Activated gamma-delta T cell treated with anti-CD3 and anti-CD28 coated beads, Interleukin-2, amount 50 U/mL, for 16 hours (primary cell): ENCODE measurements at regions not wholly inside any gene's neighbourhood (a gene's known extent, or its start where the extent isn't known, plus 50 kb on each side); places are given as distances from the start of the nearest gene placed in this dataset.

Experiments used
- DNase-seq: peaks from one replicate; pipeline ENCODE4 v3.0.0-alpha.2; 2020; ENCODE audit warnings: low read depth

DNA sequence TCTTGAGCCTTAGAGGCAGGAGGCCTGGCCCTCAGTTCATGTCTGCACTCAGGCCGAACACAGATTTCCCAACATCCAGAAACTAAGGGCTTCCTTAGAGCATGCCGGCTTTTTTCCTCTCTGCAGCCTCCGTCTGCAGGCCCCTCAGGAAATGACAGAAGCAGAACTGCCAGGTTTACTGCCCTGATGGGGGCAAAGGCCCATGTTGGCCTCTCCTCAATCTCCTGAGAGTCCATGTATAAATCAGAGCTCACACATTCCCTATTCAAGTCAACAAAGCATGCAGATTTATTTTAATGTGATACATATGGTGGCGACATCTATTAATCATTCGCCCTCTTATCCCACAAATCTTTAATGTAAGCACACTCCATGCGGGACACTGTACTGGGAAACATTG, 475.6 kb upstream of the HS6ST1 start:
- no peak for DNase-seq

DNA sequence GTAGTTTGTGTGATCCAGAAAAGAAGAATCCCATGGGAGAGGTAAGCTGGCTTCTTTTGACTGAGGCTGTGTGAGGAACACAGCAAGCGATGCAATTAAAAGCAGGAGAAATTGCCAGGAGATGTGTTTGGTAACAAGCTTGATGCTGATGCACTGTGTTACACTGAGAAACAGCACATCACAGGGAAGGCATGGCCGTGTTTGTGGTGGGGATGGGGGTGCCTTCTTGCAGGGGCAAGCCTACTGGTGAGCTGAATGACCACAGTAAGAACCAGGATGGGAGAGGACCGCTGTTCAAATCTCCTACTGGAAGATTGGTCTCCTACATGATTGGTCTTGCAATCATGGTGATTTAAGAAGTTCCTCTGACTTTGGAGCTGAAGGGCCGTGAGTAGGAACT, 477.7 kb upstream of the HS6ST1 start:
- DNase-seq = no peak

GRCh38 chr2:128797092-128797491, 478.4 kb upstream of the HS6ST1 start:
- no peak for DNase-seq

- no peak for DNase-seq
Observed at GRCh38 chr2:128797533-128797932, 478.9 kb upstream of the HS6ST1 start.

- no peak for DNase-seq
Observed at GRCh38 chr2:128797937-128798336, 479.3 kb upstream of the HS6ST1 start.

GRCh38 chr2:128798502-128799283, 480.0 kb upstream of the HS6ST1 start:
- DNase-seq = no peak

GRCh38 chr2:128799284-128799552, 480.6 kb upstream of the HS6ST1 start:
- no peak for DNase-seq

DNA sequence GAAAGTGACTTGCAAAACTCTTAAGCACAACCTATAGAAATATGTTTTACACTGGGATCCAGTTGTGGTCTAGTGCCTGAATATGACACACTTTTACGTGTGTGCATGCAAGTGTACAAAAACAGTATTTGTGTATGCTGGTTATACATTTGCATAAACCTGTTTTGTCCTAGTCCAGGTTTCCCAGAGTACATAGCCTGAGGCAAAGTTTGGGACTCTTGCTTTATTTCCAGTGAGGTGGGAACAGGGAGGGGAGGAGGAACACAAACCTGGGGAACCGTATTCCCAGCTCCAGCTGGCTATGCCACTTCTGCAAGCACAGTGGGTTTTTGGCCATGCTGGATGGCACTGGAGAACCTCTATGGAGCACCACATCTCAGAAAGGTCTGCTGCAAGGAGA, 481.1 kb upstream of the HS6ST1 start:
- DNase-seq = no peak

GRCh38 chr2:128801576-128801975, 482.9 kb upstream of the HS6ST1 start:
- DNase-seq = no peak

DNA sequence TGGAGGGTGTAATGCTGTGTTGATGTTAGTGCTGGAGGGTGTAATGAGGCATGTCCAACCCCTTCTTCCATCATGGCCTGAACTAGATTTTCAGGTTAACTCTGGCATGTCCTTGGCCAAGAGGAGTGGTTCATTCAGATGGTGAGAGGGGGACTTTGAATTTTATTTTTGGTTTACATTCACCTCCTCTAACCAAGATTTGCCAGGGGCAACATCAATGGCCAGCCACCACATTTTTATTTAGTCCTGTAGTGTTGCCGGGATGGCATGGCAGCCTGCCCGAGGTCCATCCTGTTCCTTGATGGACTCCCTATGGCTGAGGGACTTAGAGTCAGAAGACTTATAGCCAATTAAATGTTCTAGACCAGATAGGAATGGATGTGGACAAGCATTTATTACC, 484.6 kb upstream of the HS6ST1 start:
- DNase-seq = no peak

DNA sequence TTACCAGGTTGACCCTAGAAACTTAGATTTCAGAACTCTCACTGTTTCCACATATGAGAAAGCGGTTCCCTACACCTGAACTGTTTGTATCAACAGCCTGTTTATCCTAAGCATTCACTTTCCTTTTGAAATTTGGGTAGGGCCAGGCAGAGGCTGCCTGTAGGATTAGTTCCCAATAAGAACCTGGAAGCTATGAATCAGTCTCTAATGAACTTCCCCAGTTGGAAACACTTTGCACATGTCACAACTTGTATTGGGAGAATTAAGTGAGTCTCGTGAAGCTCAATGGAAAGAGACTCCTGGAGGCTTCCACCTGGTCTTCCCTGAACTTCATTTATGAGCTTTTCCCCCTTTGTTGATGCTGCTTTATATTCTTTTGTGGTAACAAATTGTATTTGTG, 486.6 kb upstream of the HS6ST1 start:
- DNase-seq = no peak

- no peak for DNase-seq
Observed at GRCh38 chr2:128805918-128806317, 487.2 kb upstream of the HS6ST1 start.

GRCh38 chr2:128807317-128807716, 488.6 kb upstream of the HS6ST1 start:
- no peak for DNase-seq

DNA sequence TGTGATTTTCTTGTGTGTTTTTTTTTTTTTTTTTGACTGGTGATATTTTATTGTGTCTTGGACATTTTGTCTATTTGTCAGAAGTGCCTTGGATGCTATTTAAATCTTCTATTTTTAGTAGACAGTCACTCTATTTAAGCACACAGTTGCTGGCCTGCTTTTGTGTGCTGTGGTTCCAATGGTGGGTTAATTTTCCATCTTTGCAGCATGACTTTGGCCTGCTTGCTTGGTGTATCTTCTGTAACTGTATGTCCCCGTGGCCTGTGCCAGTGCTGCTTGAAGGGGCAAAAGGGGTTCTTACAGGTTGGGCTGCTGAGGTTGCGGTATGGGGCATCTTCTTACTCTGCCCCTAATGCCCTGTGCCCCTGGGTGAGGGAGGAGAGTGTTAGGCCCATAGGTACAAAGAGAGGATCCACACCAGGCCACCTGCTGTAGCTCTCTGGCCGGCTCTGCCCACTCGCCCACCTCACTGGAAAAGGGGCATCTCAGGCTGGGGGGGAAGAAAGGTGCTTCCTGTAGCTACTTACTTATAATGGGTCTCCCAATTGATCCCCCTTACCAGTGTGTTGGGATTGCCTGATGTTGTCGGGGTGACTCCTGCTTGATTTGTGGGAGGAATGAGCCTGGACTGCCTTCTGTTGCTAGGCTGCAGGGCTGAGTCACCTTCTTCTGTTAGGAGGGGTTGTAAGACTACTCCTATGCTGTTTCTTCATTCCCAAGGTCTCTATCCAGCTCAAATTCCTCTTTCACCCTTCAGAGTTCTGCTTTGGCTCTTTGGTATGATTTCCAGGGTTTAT, 490.0 kb upstream of the HS6ST1 start:
- DNase-seq = no peak

DNA sequence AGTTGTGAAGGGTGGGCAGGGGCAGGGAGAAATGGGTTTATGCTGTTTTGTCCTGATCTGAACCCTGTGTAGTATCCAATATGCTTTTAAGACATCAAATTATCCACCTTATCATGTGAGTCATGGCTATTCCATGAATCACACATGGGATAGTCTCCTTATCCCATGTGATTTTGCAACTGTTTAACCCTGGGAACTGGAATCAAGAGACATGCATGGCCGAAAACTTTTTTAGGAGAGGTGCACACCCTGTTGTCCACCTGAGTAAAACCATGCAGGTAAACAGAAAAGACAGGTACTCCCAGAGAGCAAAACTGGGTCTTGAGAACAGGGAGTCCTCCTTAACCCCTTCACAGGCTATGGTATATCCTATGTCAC, 490.6 kb upstream of the HS6ST1 start:
- DNase-seq = no peak

DNA sequence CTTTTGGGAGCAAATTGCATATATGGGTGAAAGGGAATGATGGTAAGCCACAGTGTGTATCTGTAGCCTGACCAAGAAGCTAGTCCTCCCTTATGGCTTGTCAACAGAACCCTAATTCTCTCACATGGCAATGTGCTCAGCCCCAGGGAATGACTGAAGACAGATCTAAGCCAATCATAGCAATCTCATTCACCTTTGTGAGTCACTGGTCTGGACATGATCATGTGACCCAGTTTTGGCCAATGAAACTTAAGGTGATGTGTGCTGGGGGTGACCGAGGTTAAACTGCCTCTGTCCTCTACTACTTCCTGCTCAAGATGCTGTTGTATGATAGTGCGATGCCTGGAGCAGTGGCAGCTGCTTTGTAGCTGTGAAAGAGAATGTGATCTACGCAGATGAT, 491.2 kb upstream of the HS6ST1 start:
- no peak for DNase-seq

- no peak for DNase-seq
Observed at GRCh38 chr2:128812183-128812940, 493.7 kb upstream of the HS6ST1 start.

DNA sequence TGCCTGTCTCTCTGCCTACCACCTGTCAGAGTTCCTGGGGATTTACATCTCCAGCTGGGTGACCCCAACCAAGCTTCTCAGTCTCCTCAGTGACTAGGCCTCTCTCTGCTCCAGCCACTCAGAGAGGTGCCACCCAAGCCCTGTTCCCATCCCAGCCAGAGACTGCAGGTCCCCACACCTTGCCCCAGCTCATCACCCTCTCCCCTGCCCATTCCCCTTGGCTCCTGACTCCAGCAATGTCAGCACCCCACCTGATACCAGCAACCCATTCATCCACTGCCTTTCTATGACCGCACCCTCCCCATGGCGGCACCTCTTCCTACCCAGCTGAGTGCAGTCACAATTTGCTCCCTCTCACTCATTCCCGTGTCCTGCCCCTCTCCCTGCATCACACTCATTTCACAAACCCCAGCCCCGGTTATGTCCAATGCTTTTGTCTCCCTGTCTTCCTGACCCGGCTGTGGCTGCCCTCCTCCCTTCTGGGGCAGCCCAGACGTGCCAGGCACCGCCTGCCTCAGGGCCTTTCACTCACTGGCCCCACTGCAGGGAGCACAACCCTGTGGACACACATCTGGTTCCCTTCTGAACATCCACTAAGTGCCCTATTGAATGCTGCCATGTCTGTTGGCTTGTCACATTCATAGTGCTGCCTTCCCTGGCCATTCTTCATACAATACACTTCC, 494.8 kb upstream of the HS6ST1 start:
- no peak for DNase-seq

DNA sequence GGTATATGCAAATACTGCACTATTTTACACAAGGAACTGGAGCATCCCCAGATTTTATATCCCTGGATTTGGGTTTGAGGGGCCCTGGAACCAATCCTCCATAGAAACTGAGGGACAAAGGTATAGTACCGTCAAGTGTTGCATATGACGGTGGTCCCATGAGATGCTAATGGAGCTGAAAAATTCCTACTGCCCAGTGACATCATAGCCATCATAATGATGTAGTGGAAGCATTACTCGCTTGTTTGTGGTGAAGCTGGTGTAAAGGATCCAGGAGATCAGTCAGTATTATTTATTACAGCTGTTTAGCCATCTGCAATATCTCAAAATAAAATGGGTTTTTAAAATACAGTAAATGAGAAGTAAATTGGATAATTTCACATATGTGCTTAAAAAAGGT, 496.6 kb upstream of the HS6ST1 start:
- DNase-seq = no peak

GRCh38 chr2:128817171-128817570, 498.5 kb upstream of the HS6ST1 start:
- no peak for DNase-seq

GRCh38 chr2:128817813-128818212, 499.1 kb upstream of the HS6ST1 start:
- no peak for DNase-seq

DNA sequence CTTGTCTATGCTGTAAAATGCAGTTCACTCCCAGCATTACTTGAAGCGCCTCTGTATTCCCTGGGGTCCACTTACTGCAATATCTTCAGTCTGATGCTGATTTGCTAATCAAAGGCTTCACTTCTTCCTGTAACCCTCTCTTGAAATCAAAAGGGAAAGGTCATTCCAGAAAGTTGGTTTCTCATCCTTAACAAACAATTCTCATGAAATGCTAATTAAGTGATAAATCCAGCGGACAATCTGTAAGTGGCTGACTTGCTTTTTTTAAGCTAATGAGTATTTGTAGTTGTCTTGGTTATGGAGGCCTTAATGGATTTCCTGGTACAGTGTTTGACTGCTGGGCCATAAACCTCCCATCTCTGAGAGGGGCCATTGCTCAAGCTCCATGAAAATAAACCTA, 499.6 kb upstream of the HS6ST1 start:
- no peak for DNase-seq
